ENCODE measurements at regions not wholly inside any gene's neighbourhood (a gene's known extent, or its start where the extent isn't known, plus 50 kb on each side); places are given as distances from the start of the nearest gene placed in this dataset.

GRCh38 chr12:46461907-46462640 is 89.5 kb upstream of the SLC38A2 start:
- no peak for TF ChIP-seq CTCF (IDR thresholded peaks at IDR 0.05)
- DNase-seq (ENCODE audit: low spot score) = no peak
- Histone ChIP-seq H3K4me3 (no peak overlapping the region), H3K27ac (peak overlapping the region; percentile 31 to 64)

- Histone ChIP-seq H3K4me3 (no peak overlapping the region), H3K27ac (peak overlapping the region; percentile 24 to 64)
- no peak for TF ChIP-seq CTCF (IDR thresholded peaks at IDR 0.05)
- no peak for DNase-seq (ENCODE audit: low spot score)
Observed at GRCh38 chr12:46461459-46461858, 88.9 kb upstream of the SLC38A2 start.

- no peak for TF ChIP-seq CTCF (IDR thresholded peaks at IDR 0.05)
- no peak for DNase-seq (ENCODE audit: low spot score)
- Histone ChIP-seq H3K4me3 (no peak overlapping the region), H3K27ac (peak overlapping the region in 1 of 2 donors; percentile 64)
Observed at GRCh38 chr12:46460682-46461210, 88.2 kb upstream of the SLC38A2 start.

GRCh38 chr12:46459861-46460545 is 87.4 kb upstream of the SLC38A2 start:
- no peak overlapping the region for H3K4me3 ChIP-seq
- no peak for TF ChIP-seq CTCF (IDR thresholded peaks at IDR 0.05)
- H3K27ac ChIP-seq = peak overlapping the region; percentile 27 to 64
- no peak for DNase-seq (ENCODE audit: low spot score)

GRCh38 chr12:46459111-46459510 is 86.5 kb upstream of the SLC38A2 start:
- Histone ChIP-seq H3K27ac (peak overlapping the region in 1 of 2 donors; percentile 47), H3K4me3 (no peak overlapping the region)
- TF ChIP-seq CTCF (IDR thresholded peaks at IDR 0.05) = no peak
- no peak for DNase-seq (ENCODE audit: low spot score)

GRCh38 chr12:46458500-46459102 is 86.0 kb upstream of the SLC38A2 start:
- TF ChIP-seq CTCF (IDR thresholded peaks at IDR 0.05) = no peak
- peak overlapping the region in 1 of 2 donors; percentile 47 for H3K27ac ChIP-seq
- no peak overlapping the region for H3K4me3 ChIP-seq
- no peak for DNase-seq (ENCODE audit: low spot score)

All from coronary artery (tissue), 2 donors.